ENCODE measurements at regions not wholly inside any gene's neighbourhood (a gene's known extent, or its start where the extent isn't known, plus 50 kb on each side); places are given as distances from the start of the nearest gene placed in this dataset.
"Not testable (repeated sequence)": the region's sequence is repeated elsewhere in the genome, so short reads cannot be mapped to it uniquely, and the experiment has no call there.

- DNase-seq (ENCODE audit: low spot score) = no peak
Observed at GRCh38 chr1:238360474-238360873, 469.8 kb upstream of the ZP4 start.

- no peak for DNase-seq (ENCODE audit: low spot score)
Observed at GRCh38 chr1:238350471-238350870, 459.7 kb upstream of the ZP4 start.

DNA sequence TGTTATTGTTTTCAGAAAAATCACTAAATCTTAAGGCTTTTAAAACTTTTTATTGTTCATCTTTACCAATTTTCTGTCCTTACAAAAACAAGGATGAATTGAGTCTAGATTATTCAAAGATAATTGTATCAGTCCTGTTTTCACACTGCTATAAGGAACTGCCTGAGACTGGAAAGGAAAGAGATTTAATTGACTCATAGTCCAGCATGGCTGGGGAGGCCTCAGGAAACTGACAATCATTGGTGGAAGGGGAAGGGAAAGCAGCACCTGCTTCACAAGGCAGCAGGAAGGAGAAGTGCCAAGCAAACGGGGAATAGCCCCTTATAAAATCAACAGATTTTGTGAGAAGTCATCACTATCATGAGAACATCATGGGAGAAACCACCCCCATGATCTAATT, 455.6 kb upstream of the ZP4 start:
- no peak for DNase-seq (ENCODE audit: low spot score)

DNA sequence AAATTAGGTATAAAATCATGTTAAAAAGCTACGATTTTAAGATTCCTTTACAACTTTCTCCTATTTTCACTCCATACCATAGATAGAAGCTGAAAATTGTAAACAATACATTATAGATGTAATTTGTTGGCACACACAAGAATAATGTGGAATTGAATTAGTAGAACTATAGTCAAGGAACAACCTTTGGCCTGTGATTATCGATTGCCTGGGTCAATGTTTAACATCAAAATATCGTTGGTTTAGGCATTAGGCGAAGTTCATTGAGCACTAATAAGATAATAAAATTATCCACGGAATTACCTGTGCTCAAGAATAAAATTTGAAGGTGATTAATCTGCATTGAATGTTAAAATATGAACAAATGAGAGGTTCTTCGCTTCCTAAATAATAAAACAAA, 455.1 kb upstream of the ZP4 start:
- DNase-seq (ENCODE audit: low spot score) = no peak

GRCh38 chr1:238343852-238344251, 453.1 kb upstream of the ZP4 start:
- DNase-seq (ENCODE audit: low spot score) = no peak

GRCh38 chr1:238341395-238341794, 450.7 kb upstream of the ZP4 start:
- no peak for DNase-seq (ENCODE audit: low spot score)

DNA sequence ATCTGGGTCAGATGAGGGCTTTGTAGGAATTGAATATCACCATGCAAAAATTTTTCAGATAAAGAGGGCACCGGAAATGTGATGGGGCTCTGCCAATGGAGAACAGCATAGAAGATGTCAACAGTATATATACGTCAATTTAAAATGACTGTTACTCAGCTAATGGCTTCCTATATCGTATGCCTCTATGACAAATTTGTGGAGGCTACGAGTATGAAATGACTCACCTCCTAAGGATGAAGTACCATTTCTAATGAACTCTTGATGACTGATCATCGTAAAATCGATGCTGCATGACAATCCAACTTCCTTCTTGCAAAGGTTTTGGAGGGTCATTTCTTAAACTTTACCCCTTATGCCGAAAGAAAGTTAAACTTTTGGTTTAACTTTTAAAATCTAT, 450.3 kb upstream of the ZP4 start:
- DNase-seq (ENCODE audit: low spot score) = no peak

DNA sequence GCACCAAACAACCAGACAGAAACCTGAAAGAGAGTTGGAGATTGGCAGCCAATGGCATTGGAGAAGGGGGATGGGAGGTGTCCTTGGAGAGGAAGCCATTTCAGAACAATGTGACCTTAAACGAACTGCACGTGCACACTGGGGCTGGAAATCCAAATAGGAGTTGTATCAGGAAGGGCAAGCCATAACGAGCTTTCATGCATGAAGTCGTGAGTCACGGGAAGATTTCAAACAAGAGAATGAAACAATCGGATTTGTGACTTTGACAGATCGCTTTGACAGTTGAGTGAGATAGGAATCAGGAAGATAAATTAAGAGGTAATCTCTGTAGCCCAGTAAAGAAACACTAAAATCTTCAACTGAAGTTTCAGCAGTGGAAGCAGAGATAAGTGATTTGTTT, 445.8 kb upstream of the ZP4 start:
- no peak for DNase-seq (ENCODE audit: low spot score)

- DNase-seq (ENCODE audit: low spot score) = no peak
Observed at GRCh38 chr1:238334170-238334569, 443.4 kb upstream of the ZP4 start.

DNA sequence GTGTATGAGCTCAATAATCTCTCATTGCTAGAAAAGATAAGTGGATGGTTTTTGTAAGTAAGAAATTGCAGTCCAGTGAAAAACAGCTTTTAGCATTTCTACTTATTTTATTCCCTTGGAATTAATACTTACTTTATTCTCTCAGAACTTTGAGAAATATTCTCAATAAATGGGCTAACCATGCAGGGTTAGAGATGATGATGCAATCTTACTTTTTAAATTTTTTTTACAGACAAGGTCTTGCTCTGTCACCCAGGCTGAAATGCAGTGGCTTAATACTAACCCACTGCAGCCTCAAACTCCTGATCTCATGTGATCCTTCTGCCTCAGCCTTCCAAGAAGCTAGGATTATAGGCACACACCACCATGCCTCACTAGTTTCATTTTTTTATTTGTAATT, 440.8 kb upstream of the ZP4 start:
- DNase-seq (ENCODE audit: low spot score) = no peak

DNA sequence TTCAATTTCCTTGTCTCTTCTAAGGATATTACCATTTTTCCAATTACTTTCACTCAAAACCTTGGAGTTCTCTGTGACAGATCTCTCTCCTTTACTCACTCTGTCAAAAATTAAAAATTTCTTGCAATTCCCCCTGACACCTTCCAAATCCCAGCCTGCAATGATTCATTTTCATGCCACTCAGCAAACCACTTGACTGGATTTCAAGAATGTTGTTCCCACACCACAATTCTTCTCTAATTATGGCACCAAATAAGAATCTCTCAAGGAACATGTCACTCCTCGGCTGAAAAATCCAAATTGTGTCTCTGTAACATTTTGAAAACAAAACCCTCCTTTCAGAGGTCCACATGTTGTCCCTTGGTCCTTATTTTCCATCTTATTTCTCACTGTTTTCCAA, 438.9 kb upstream of the ZP4 start:
- DNase-seq (ENCODE audit: low spot score) = no peak

DNA sequence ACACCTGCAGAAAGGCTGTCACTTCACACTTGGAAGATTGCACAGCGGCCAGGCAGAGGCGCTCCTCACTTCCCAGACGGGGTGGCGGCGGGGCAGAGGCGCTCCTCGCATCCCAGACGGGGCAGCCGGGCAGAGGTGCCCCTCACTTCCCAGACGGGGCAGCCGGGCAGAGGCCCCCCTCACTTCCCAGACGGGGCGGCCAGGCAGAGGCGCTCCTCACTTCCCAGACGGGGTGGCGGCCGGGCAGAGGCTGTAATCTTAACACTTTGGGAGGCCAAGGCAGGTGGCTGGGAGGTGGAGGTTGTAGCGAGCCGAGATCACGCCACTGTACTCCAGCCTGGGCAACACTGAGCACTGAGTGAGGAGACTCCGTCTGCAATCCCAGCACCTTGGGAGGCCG, 436.3 kb upstream of the ZP4 start:
- not testable (repeated sequence) for DNase-seq (ENCODE audit: low spot score)

GRCh38 chr1:238326479-238326878, 435.8 kb upstream of the ZP4 start:
- not testable (repeated sequence) for DNase-seq (ENCODE audit: low spot score)

GRCh38 chr1:238324211-238324864, 433.6 kb upstream of the ZP4 start:
- no peak for DNase-seq (ENCODE audit: low spot score)

- no peak for DNase-seq (ENCODE audit: low spot score)
Observed at GRCh38 chr1:238323490-238323889, 432.8 kb upstream of the ZP4 start.

DNA sequence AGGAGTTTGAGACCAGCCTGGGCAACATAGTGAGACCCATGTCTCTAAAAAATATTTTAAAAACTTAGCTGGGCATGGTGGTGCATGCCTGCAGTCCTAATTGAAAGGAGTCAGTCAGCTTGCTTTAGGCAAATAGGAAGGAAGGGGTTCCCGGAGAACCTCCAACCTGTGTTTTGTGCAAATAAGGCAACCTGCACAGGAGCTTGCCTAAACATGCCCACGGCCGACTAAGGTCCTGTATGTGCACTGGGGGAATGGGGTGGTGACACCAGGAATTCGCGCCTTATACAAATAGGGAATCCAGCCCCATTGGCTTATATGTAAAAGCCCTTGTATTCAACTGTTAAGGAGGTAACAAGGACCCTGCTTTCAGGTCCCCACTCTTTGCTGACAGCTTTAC, 429.2 kb upstream of the ZP4 start:
- no peak for DNase-seq (ENCODE audit: low spot score)

DNA sequence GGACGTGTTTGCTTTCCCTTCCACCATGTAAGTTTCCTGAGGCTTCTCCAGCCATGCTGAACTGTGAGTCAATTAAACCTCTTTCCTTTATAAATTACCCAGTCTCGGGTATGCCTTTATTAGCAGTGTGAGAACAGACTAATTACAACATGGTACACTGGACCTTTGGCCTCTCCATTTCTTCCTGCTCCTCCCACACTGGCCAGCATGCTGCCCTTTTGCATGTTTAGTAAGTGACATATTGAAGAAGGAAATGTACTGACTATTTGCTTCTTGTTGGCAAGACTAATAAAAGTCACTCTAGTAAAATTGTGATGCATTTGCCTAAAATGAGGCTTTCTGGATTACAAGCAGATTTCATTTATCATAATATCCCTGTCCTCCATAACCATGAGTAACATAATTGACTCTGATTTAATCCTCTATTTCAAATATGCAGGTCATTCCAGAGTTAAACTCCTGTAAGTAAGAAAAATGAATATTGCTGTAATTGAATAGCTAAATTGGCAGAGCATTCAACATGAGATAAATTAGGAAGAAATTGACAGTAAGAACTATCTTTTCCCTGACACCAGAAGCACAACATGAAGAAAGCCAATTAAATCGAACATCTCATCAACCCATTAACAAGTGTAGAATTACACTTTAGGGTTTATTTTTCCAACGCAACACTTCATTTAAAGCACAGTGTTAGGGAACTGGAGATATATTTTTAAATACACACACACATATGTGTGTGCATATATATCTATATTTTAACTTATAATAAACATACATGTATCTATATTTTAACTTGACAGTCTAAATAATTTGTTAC, 427.8 kb upstream of the ZP4 start:
- DNase-seq (ENCODE audit: low spot score) = no peak

- no peak for DNase-seq (ENCODE audit: low spot score)
Observed at GRCh38 chr1:238312969-238313368, 422.2 kb upstream of the ZP4 start.

GRCh38 chr1:238306411-238306810, 415.7 kb upstream of the ZP4 start:
- no peak for DNase-seq (ENCODE audit: low spot score)

DNA sequence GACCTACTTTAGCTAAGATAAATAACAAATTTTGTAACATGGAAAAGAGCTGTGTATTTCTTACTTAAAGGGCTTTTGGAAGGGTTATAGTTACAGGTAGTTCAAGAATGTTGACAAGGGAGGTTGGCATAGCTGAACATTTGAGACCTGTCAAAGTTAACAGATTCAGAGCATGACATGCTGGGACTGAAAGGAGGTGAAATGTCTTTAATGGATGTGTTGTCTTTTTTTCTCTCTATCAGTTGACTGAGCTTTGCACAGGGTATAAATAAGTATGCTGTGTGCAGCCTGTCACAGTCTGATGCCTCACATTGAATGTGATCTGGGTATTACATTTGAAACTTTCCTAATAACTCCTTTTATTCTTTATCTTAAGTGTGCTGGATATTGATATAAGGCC, 411.9 kb upstream of the ZP4 start:
- DNase-seq (ENCODE audit: low spot score) = no peak

DNA sequence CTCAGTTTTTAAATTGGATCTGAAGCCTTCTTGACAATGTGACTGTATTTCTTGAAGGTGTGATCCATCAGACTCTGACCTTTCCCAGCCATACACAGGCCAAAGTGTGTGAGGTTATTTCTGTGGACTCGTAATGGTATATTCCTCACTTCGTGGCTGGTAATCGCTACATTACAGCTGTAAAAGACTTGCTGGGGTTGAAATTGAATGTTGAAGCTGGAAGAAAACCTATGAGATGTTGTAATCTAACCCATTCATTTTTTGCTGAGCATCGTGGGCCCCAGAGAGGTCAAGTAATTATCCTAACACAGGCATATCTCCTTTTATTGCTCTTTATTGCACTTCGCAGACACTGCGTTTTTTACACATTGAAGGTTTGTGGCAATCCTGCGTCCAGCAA, 405.6 kb upstream of the ZP4 start:
- no peak for DNase-seq (ENCODE audit: low spot score)

GRCh38 chr1:238293075-238293474, 402.4 kb upstream of the ZP4 start:
- DNase-seq (ENCODE audit: low spot score) = no peak

GRCh38 chr1:238281418-238281817, 390.7 kb upstream of the ZP4 start:
- no peak for DNase-seq (ENCODE audit: low spot score)
